Endothelial cell of umbilical vein (primary cell): ENCODE measurements at regions not wholly inside any gene's neighbourhood (a gene's known extent, or its start where the extent isn't known, plus 50 kb on each side); places are given as distances from the start of the nearest gene placed in this dataset.

Source experiments
- BruUV-seq: library from RNA; stranded (reverse); fragments of 400-500 nt; replicated peaks from 2 replicates; lab custom pipeline; 2021; lab: Mats Ljungman, UMichigan
- CTCF ChIA-PET: fragments of 300-600, 350-600 bp; sonication (Branson Sonifier 250); formaldehyde crosslinking; loops from one replicate; lab custom pipeline; 2021; ENCODE audit warnings: antibody characterized with exemption, inconsistent platforms; lab: Charles Lee
- POLR2A ChIA-PET: fragments of 300-600, 350-600 bp; sonication (Branson Sonifier 250); formaldehyde crosslinking; loops from one replicate; lab custom pipeline; 2021; ENCODE audit warnings: antibody characterized with exemption, inconsistent platforms; lab: Charles Lee
- DNase-seq: peaks from one replicate; pipeline ENCODE4 v3.0.0-alpha.2; 2011; ENCODE audit warnings: low read depth, low spot score
- FAIRE-seq: peaks from 2 replicates; lab custom pipeline; 2011; peaks lifted over from hg19 to GRCh38; lab: Jason Lieb, UNC
- H2AFZ ChIP-seq: 2 replicates; pipeline ENCODE4 v1.6.0; 2012; ENCODE audit warnings: low read depth, low read length, control low read depth, inconsistent platforms
- H3K27ac ChIP-seq: 2 replicates; pipeline ENCODE4 v1.5.1; 2011; ENCODE audit warnings: low read depth, mild to moderate bottlenecking, control low read depth, low read length, moderate library complexity; ENCODE audit not compliant: insufficient read depth
- H3K27me3 ChIP-seq, 2 experiments: 2 replicates each; pipeline versions ENCODE4 v1.6.0 to v1.6.1; 2011; ENCODE audit warnings: low read length in 2 of 2, mixed read lengths in 1 of 2; ENCODE audit not compliant: control insufficient read depth in 2 of 2, insufficient read depth in 2 of 2
- H3K36me3 ChIP-seq, 2 experiments: 2 replicates in 1 of 2; 3 replicates in 1 of 2; pipeline ENCODE4 v1.5.1; 2011; ENCODE audit warnings: low read length in 2 of 2, mild to moderate bottlenecking in 1 of 2, moderate library complexity in 1 of 2; ENCODE audit not compliant: control insufficient read depth in 2 of 2, insufficient read depth in 2 of 2; ENCODE audit errors: extremely low read depth in 1 of 2
- H3K4me1 ChIP-seq: 3 replicates; pipeline ENCODE4 v1.5.1; 2011; ENCODE audit warnings: mild to moderate bottlenecking, low read length; ENCODE audit not compliant: control insufficient read depth, insufficient read depth; ENCODE audit errors: extremely low read depth
- H3K4me2 ChIP-seq: 2 replicates; pipeline ENCODE4 v1.6.1; 2011; ENCODE audit warnings: low read length, control low read depth, mixed read lengths; ENCODE audit not compliant: insufficient read depth
- H3K4me3 ChIP-seq, 3 experiments: fragments of 200-600 bp in 1 of 3; sonication (generic), shearing (Covaris generic) in 1 of 3; replicated peaks in 1 of 3; 2 replicates each; pipeline ENCODE4 v1.5.1; 2011 to 2016; ENCODE audit warnings: control low read depth in 3 of 3, low read length in 3 of 3, mild to moderate bottlenecking in 2 of 3, inconsistent platforms in 1 of 3, low read depth in 1 of 3, moderate library complexity in 1 of 3; ENCODE audit not compliant: insufficient read depth in 1 of 3
- H3K79me2 ChIP-seq: 2 replicates; pipeline ENCODE4 v1.6.0; 2012; ENCODE audit warnings: low read length, inconsistent platforms; ENCODE audit not compliant: control insufficient read depth, insufficient read depth
- H3K9ac ChIP-seq: replicated peaks from 2 replicates; pipeline ENCODE3; 2011; ENCODE audit warnings: low read length, control low read depth; ENCODE audit not compliant: insufficient read depth; ENCODE audit errors: extremely low read depth
- H3K9me1 ChIP-seq: replicated peaks from 3 replicates; pipeline ENCODE4 v1.6.0; 2011; ENCODE audit warnings: mild to moderate bottlenecking, low read length; ENCODE audit not compliant: control insufficient read depth, insufficient read depth; ENCODE audit errors: extremely low read depth
- H3K9me3 ChIP-seq: replicated peaks from 2 replicates; pipeline ENCODE4 v1.5.1; 2012; ENCODE audit warnings: low read length, inconsistent platforms; ENCODE audit not compliant: control insufficient read depth, insufficient read depth
- H4K20me1 ChIP-seq: replicated peaks from 2 replicates; pipeline ENCODE3; 2011; ENCODE audit warnings: mild to moderate bottlenecking, low read length; ENCODE audit not compliant: control insufficient read depth, insufficient read depth; ENCODE audit errors: extremely low read depth
- EZH2 ChIP-seq: IDR thresholded peaks from 2 replicates; pipeline ENCODE4 v1.6.1; 2012; ENCODE audit warnings: borderline replicate concordance, low read depth, mild to moderate bottlenecking, moderate library complexity, low read length, inconsistent platforms; ENCODE audit not compliant: severe bottlenecking
- FOS ChIP-seq: IDR thresholded peaks from 2 replicates; pipeline ENCODE4 v1.6.1; 2011; ENCODE audit warnings: mild to moderate bottlenecking, low read length, moderate library complexity, borderline replicate concordance; ENCODE audit not compliant: insufficient read depth
- GATA2 ChIP-seq: IDR thresholded peaks from 2 replicates; pipeline ENCODE4 v1.7.0; 2011; ENCODE audit warnings: low read depth, mild to moderate bottlenecking, moderate library complexity, mixed read lengths, low read length; ENCODE audit not compliant: insufficient read length, insufficient read depth
- JUN ChIP-seq: IDR thresholded peaks from 2 replicates; pipeline ENCODE4 v1.6.1; 2011; ENCODE audit warnings: borderline replicate concordance, low read depth; ENCODE audit not compliant: insufficient read length, insufficient read depth
- MYC ChIP-seq: IDR thresholded peaks from one replicate; pipeline ENCODE4 v1.6.1; 2011; ENCODE audit warnings: mild to moderate bottlenecking, low read depth, low read length
- POLR2A ChIP-seq: IDR thresholded peaks from 2 replicates; pipeline ENCODE4 v1.6.1; 2012; ENCODE audit warnings: low read depth, mild to moderate bottlenecking, control low read depth, low read length
- POLR2AphosphoS5 ChIP-seq: IDR thresholded peaks from 2 replicates; pipeline ENCODE4 v1.6.1; 2012; ENCODE audit warnings: low read depth, mild to moderate bottlenecking, control low read depth, low read length, moderate library complexity; ENCODE audit not compliant: insufficient read depth
- dilution Hi-C: fragments of 300-500 bp; cut with MboI; formaldehyde crosslinking; loops from one replicate; pipeline ENCODE4 v1.15.0; 2019; ENCODE audit warnings: low sequenced_read_pairs; ENCODE audit not compliant: extremely low pct_ligation_motif_present
- intact Hi-C: fragments of 100-400 bp; cut with micrococcal nuclease; formaldehyde crosslinking; loops from one replicate; pipeline ENCODE4 v1.10.0; 2022
- TF ChIP-seq, protein P1 (sequence below): IDR thresholded peaks from 2 replicates; pipeline ENCODE4 v1.6.1; 2011; ENCODE audit not compliant: insufficient read depth, insufficient read length
- TF ChIP-seq, protein P2 (sequence below), 2 donors: IDR thresholded peaks; 1 replicate in 1 of 2; 2 replicates in 1 of 2; pipeline ENCODE4 v1.5.1; 2011; ENCODE audit warnings: low read length in 2 of 2, mild to moderate bottlenecking in 2 of 2, moderate library complexity in 2 of 2, control low read depth in 1 of 2, inconsistent platforms in 1 of 2, low read depth in 1 of 2; ENCODE audit not compliant: insufficient read depth in 1 of 2; ENCODE audit errors: extremely low read depth in 1 of 2

DNA sequence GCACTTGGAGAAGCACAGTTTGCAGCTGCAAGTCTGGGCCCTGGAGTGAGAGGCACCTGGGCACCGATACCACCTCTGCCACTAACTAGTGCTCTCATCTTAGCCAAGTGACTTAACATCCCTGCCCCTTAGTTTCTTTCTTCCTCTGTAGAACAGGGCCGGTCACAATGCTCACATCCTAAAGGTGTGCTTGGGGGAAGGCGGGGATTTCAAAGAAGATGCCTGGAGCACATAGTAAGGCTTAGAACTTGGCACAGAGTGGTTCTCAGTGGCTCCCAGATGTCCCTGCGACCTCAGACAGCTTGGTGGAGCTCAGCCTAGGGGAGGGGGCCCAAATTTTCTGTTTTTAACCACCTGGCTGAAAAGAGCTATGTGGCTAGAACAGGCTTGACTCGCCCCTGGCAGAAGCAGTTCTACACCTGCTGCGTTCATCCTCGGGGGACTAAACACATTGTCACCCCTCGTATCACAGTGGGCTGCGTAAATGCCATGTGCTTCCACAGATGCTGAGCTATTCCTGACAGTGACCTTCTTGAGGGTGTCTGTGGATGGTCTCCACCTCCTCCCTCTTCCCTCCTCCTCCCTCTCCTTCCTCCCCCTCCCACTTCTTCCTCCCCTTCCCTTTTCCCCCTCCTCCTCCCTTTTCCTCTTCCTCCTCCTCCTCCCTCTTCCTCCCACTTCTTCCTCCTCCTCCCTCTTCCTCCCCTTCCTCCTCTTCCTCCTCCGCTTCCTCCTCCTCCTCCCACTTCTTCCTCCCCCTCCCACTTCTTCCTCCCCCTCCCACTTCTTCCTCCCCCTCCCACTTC, 112.1 kb downstream of the PHETA1 start:
- intact Hi-C loops: no loop called here
- no peaks in the 10 kb centered on the region for H4K20me1 ChIP-seq
- no peaks in the 10 kb centered on the region for H3K9me1 ChIP-seq
- H3K9me3 ChIP-seq: no peaks in the 10 kb centered on the region
- H3K4me1 ChIP-seq: no peaks in the 10 kb centered on the region
- no peak overlapping the region for H3K9ac ChIP-seq
- H3K36me3 ChIP-seq: no peaks in the 10 kb centered on the region
- BruUV-seq: no TSS peak
- DNase-seq: no peak
- FAIRE-seq: no peak
- ChIA-PET POLR2A (no interaction called here), CTCF (no interaction called here)
- no peak overlapping the region for H3K27ac ChIP-seq
- H3K27me3 ChIP-seq: no peaks in the 10 kb centered on the region
- H3K4me2 ChIP-seq: no peak overlapping the region
- no peak overlapping the region for H2AFZ ChIP-seq
- no peaks in the 10 kb centered on the region for H3K79me2 ChIP-seq
- dilution Hi-C loops: no loop called here
- TF ChIP-seq EZH2: no peak
- TF ChIP-seq, protein P1, sequence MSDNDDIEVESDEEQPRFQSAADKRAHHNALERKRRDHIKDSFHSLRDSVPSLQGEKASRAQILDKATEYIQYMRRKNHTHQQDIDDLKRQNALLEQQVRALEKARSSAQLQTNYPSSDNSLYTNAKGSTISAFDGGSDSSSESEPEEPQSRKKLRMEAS: no peak
- no peak for TF ChIP-seq MYC
- no peak for TF ChIP-seq POLR2A
- no peak for TF ChIP-seq JUN
- TF ChIP-seq GATA2: no peak
- TF ChIP-seq, protein P2, sequence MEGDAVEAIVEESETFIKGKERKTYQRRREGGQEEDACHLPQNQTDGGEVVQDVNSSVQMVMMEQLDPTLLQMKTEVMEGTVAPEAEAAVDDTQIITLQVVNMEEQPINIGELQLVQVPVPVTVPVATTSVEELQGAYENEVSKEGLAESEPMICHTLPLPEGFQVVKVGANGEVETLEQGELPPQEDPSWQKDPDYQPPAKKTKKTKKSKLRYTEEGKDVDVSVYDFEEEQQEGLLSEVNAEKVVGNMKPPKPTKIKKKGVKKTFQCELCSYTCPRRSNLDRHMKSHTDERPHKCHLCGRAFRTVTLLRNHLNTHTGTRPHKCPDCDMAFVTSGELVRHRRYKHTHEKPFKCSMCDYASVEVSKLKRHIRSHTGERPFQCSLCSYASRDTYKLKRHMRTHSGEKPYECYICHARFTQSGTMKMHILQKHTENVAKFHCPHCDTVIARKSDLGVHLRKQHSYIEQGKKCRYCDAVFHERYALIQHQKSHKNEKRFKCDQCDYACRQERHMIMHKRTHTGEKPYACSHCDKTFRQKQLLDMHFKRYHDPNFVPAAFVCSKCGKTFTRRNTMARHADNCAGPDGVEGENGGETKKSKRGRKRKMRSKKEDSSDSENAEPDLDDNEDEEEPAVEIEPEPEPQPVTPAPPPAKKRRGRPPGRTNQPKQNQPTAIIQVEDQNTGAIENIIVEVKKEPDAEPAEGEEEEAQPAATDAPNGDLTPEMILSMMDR (IDR thresholded peaks at IDR 0.05; ENCODE audit: extremely low read depth in 1 of 2, insufficient read depth in 1 of 2, low read depth in 1 of 2, low read length in 2 of 2): no peak
- no peak for TF ChIP-seq POLR2AphosphoS5
- no peak for TF ChIP-seq FOS
- H3K4me3 ChIP-seq: no peak overlapping the region
